ENCODE measurements at regions not wholly inside any gene's neighbourhood (a gene's known extent, or its start where the extent isn't known, plus 50 kb on each side); places are given as distances from the start of the nearest gene placed in this dataset.

GRCh38 chr12:41970744-41971143 lies 173.9 kb downstream of the GXYLT1 start:
- no peak for TF ChIP-seq POLR2AphosphoS5 (IDR thresholded peaks at IDR 0.05; ENCODE audit: borderline replicate concordance, low read depth, low read length)
- no peak for TF ChIP-seq EZH2 (IDR thresholded peaks at IDR 0.05)

Data from SK-N-MC (cell line).